HG03097 (cell line): ENCODE measurements at regions not wholly inside any gene's neighbourhood (a gene's known extent, or its start where the extent isn't known, plus 50 kb on each side); places are given as distances from the start of the nearest gene placed in this dataset.

ENCODE experiments used
- ATAC-seq: cut with Tn5 transposase; IDR thresholded peaks from one replicate; pipeline ENCODE4 v1.9.1; 2021; ENCODE audit not compliant: unreplicated experiment, low FRiP score

DNA sequence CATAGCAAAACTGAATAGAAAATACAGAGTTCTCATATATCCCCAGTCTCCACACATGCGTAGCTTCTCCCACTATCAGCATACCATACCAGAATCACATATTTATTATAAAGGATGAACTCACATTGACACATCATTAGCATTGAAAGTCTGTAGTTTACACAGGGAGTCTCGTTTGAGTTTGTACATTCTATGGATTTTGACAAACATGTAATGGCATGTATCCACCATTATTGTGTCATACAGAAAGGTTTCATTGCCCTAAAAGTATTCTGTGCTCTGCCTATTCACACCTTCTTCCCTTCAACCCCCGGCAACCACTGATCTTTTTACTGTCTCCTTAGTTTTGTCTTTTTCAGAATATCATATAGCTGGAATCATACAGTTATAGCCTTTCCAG, 562.4 kb downstream of the KCTD8 start:
- ATAC-seq: no peak

DNA sequence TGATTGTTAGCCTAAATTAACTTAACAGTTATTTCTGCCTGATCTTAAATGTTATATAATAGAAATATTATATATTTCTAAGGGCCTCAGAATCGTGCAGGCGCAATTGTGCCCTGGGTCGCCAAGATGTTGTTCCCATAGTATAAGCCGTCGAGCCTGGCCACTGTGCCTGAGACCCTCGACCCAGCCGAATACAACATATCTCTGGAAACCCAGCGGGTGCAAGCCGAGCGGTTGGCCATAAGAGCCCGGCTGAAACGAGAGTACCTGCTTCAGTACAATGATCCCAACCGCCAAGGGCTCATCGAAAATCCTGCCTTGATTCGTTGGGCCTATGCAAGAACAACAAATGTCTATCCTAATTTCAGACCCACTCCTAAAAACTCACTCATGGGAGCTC, 549.8 kb downstream of the KCTD8 start:
- ATAC-seq: no peak

DNA sequence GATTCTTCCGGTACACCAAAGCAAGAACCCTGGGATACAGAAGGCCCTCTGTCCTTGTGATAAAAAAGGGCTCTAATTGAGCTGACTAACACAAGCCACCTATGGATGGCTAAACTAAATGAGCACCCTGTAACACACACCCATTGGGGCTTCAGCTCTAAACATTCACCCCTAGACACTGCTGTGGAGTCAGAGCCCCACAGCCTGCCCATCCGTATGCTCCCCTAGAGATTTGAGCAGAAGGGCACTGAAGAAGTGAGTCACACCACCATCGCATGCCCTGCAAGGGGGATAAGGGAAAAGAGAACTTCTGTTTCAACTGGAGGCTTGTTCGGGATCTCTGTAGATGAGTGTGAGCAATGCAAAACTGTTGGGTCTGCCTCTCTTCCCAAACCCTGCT, 545.2 kb downstream of the KCTD8 start:
- no peak for ATAC-seq

- ATAC-seq: no peak
Observed at GRCh38 chr4:43918377-43918776, 530.2 kb downstream of the KCTD8 start.

- no peak for ATAC-seq
Observed at GRCh38 chr4:43932448-43932847, 516.2 kb downstream of the KCTD8 start.

- no peak for ATAC-seq
Observed at GRCh38 chr4:43943998-43944397, 504.6 kb downstream of the KCTD8 start.

- ATAC-seq: no peak
Observed at GRCh38 chr4:43959976-43960375, 488.6 kb downstream of the KCTD8 start.

GRCh38 chr4:43968011-43968410, 480.6 kb downstream of the KCTD8 start:
- no peak for ATAC-seq

DNA sequence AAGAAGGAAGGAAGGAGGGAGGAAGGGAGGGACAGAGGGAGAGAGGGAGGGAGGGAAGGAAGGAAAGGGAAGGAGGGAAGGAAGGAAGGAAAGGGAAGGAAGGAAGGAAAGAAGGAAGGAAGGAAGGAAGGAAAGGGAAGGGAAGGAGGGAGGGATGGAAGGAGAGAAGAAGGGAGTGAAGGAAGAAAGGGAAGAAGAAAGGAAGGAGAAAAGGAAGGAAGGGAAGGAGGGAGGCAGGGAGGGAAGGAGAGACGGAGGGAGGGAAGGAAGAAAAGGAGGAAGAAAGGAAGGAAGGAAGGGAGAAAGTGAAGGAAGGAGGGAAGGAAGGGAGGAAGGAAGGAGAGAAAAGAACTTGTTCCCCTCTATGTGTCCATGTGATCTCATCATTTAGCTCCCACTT, 465.0 kb downstream of the KCTD8 start:
- ATAC-seq: no peak

GRCh38 chr4:43987331-43987944, 461.2 kb downstream of the KCTD8 start:
- no peak for ATAC-seq

GRCh38 chr4:43990551-43990950, 458.1 kb downstream of the KCTD8 start:
- ATAC-seq: no peak

DNA sequence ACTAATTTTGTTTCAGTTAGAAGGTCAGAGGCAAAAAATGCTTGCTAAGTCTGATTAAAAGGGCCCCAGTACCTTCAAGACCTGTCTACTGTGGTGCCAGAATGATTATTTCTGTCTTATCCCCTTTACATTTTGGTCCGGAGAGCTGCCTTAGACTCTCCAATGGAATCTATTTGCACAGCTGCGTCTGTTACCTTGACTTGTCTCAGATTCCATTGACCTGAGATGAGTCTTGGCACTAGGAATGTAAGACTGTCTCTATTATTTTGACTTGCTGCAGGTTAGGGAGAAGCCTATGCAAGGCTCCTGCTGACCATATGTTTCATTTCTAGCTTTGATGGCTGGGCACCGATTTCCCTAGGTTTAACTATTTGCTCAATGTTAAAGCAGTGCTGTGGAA, 457.6 kb downstream of the KCTD8 start:
- no peak for ATAC-seq

- ATAC-seq: no peak
Observed at GRCh38 chr4:43992552-43992951, 456.1 kb downstream of the KCTD8 start.

DNA sequence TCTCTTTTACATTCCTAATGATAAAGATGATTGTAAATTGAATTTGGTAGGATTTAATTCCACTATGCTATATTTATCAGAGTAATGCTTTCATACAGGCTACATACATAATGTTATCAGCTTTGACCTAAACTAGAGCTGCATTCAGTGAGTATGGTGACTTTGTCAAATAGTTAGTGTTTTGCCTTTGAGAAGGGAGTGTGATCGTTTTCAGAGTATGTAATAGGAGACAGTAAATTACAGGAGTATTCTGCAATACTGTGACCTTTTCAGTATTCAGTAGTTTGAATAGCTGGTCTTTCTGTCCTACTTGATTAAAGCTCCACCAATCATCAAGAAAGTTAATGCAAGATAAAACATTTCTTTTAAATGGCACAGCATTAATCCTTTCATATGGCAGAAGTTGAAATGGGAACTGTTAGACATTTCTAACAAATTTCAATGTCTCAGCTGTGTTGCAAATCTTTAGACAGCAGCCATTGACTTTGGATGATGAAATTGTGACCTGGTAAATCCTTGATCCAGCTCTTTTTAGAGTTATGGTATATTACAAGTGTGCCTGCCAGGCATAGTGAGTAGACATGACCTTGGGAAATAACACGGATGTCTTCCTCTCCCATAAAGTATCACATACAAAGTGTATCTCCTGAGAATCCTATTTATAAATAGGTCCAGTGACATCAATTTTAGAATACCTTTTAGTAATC, 455.3 kb downstream of the KCTD8 start:
- no peak for ATAC-seq

DNA sequence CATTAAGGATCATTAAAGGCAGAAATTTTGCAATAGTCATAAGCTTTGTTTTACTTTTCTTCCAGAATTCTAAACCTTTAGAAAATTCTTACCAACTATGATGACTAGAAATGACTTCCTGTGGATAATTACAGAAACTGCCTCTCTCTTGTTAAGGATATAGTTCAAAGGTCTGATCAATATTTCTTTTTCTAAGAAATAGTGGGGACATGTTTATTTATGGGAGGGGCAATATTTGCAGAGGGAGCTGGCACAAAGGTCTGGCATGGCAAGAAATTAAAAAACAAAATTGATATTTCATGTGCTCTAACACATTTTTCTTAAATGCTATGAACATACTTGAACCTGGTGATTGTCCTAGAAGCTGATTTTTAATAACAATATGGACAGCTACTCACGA, 448.9 kb downstream of the KCTD8 start:
- no peak for ATAC-seq

- ATAC-seq: no peak
Observed at GRCh38 chr4:44002368-44002767, 446.2 kb downstream of the KCTD8 start.

GRCh38 chr4:44016570-44017421, 431.8 kb downstream of the KCTD8 start:
- no peak for ATAC-seq

GRCh38 chr4:44017422-44017739, 431.2 kb downstream of the KCTD8 start:
- ATAC-seq: no peak

- ATAC-seq: no peak
Observed at GRCh38 chr4:44019721-44020120, 428.9 kb downstream of the KCTD8 start.

DNA sequence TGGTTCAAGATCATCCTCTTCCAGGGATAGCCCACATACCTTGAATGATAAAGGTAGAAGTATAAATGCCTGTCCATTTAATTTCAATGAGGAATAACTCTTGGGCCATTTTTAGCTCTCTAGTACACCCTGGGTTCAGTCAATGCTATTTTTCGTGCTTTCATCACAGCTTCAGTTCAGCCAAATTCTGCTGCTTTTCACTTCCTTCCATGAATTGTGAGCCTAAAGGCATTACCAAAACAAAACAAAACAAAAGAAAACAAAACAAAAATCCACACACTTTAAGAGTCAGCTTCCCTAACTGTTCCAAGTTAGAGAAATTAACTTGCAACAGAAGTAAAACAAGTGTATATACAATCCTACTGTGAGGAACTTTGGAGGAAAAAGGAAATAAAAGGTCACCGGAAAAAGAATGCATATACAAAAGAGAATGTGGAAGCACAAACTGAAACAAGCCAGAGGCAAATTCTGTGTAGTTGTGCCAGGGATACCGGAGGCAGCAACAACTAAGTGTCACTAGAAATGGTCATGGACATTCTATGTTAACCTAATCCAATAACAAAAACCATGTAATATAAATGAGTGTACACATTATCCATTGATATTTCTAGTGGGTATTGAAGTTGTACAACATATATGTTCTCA, 423.1 kb downstream of the KCTD8 start:
- no peak for ATAC-seq

DNA sequence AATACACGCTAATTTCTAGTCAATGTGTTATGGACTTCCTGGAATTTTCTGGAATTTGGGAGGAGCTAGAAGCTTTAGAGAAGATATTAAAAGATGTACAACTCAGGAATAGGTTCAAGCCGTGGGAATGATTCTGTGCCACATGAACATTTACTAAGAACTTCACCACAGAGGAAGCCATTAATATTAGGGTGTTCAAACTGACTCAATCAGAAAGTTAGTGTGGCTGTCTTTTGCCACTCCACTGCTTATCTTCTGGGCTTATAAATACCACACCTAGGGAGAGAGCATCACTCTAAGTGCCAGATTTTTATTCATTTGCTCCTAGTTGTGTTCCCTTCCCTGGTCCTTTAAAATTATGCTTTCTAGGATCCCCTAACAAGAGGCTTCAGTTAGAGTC, 409.8 kb downstream of the KCTD8 start:
- no peak for ATAC-seq
